Right cardiac atrium (tissue), 5 donors: ENCODE measurements at regions not wholly inside any gene's neighbourhood (a gene's known extent, or its start where the extent isn't known, plus 50 kb on each side); places are given as distances from the start of the nearest gene placed in this dataset.

ENCODE experiments used
- ATAC-seq, 2 donors: fragments of 200-7000 bp; cut with Tn5 transposase; one replicate each; pipeline versions ENCODE4 v1.8.0 to v1.9.1; 2020; ENCODE audit warnings: moderate library complexity in 2 of 2, mild to moderate bottlenecking in 1 of 2
- DNase-seq, 3 donors: peaks; one replicate each; pipeline ENCODE4 v3.0.0-alpha.2; 2020
- H3K27ac ChIP-seq: one replicate; pipeline ENCODE4 v1.5.1; 2013; ENCODE audit warnings: mild to moderate bottlenecking, low read length, control low read depth, moderate library complexity
- H3K27me3 ChIP-seq: one replicate; pipeline ENCODE4 v1.6.1; 2013; ENCODE audit not compliant: control insufficient read depth, insufficient read depth
- H3K4me1 ChIP-seq: one replicate; pipeline ENCODE4 v1.6.1; 2013; ENCODE audit warnings: low read length; ENCODE audit not compliant: control insufficient read depth, insufficient read depth
- H3K4me3 ChIP-seq: one replicate; pipeline ENCODE4 v1.5.1; 2013; ENCODE audit warnings: low read length, control low read depth
- H3K9me3 ChIP-seq: one replicate; pipeline ENCODE4 v1.6.1; 2013; ENCODE audit warnings: low read length; ENCODE audit not compliant: control insufficient read depth
- whole genome bisulfite sequencing: extraction: QIAGEN DNeasy Blood & Tissue Kit; methylation state at CpG from one replicate; pipeline ENCODE4 v1.1.7; 2013; 5-methylcytosine and 5-hydroxymethylcytosine counted together
- intact Hi-C, 4 donors: fragments of 100-400 bp; cut with DNase I; formaldehyde crosslinking; loops; one replicate each; pipeline versions ENCODE4 v1.11.0 to v1.14.0; 2022 to 2023
- donor health status: healthy with polysubstance abuse.
- donor health status: DM: no; HTN: yes; CAD: no.
- donor health status: DM: no; HTN: no; CAD: no.
- donor health status: DM: no; HTN: yes; CAD: no; lungs with severe emphysema.
- donor health status: DM: yes; HTN: yes; CAD: no.

GRCh38 chr11:128342511-128343134 lies 244.7 kb downstream of the ETS1 start:
- ATAC-seq = peak; percentile 85 to 97
- intact Hi-C loops = no loop called here
- Histone ChIP-seq H3K4me3 (no peak overlapping the region), H3K27ac (peak overlapping the region; percentile 84), H3K9me3 (no peaks in the 10 kb centered on the region), H3K27me3 (no peaks in the 10 kb centered on the region), H3K4me1 (peaks cover 4% of the 10 kb centered on the region)
- peak; percentile 46 to 66 (median 50) for DNase-seq
- WGBS = 52% methylated on average over 7 of the region's 7 CpGs

GRCh38 chr11:128341280-128342248 lies 245.8 kb downstream of the ETS1 start:
- peak overlapping the region; percentile 84 for H3K27ac ChIP-seq
- no peaks in the 10 kb centered on the region for H3K9me3 ChIP-seq
- peak; percentile 53 to 68 for ATAC-seq
- H3K4me3 ChIP-seq = no peak overlapping the region
- H3K4me1 ChIP-seq = peaks cover 4% of the 10 kb centered on the region
- WGBS = 68% methylated on average over 22 of the region's 22 CpGs
- peak in 1 of 3 donors; percentile 57 for DNase-seq
- no peaks in the 10 kb centered on the region for H3K27me3 ChIP-seq
- intact Hi-C loops = no loop called here

GRCh38 chr11:128339792-128340191 lies 247.6 kb downstream of the ETS1 start:
- Histone ChIP-seq H3K27me3 (no peaks in the 10 kb centered on the region), H3K27ac (no peak overlapping the region), H3K4me3 (no peak overlapping the region), H3K4me1 (peaks cover 12% of the 10 kb centered on the region), H3K9me3 (no peaks in the 10 kb centered on the region)
- no peak for ATAC-seq
- whole genome bisulfite sequencing = 90% methylated on average over 6 of the region's 6 CpGs
- DNase-seq = no peak
- intact Hi-C loops = loop anchor here in 1 of 4 donors (5.0 kb wide), 1 partner anchor 68 kb away; no protein-coding TSS in a partner anchor

- H3K27me3 ChIP-seq = no peaks in the 10 kb centered on the region
- DNase-seq (no peak), ATAC-seq (no peak)
- no peak overlapping the region for H3K27ac ChIP-seq
- intact Hi-C loops = loop anchor here in 1 of 4 donors (5.0 kb wide), 1 partner anchor 68 kb away; no protein-coding TSS in a partner anchor
- peaks cover 12% of the 10 kb centered on the region for H3K4me1 ChIP-seq
- 99% methylated on average over 3 of the region's 3 CpGs for WGBS
- no peak overlapping the region for H3K4me3 ChIP-seq
- no peaks in the 10 kb centered on the region for H3K9me3 ChIP-seq
Measured at GRCh38 chr11:128338811-128339210, 248.5 kb downstream of the ETS1 start.

- ATAC-seq (peak; percentile 85 to 91), DNase-seq (peak; percentile 77 to 85 (median 82))
- intact Hi-C loops = loop anchor here in 1 of 4 donors (5.0 kb wide), 1 partner anchor 71 kb away; no protein-coding TSS in a partner anchor
- no peak overlapping the region for H3K4me3 ChIP-seq
- no peaks in the 10 kb centered on the region for H3K27me3 ChIP-seq
- H3K9me3 ChIP-seq = no peaks in the 10 kb centered on the region
- H3K4me1 ChIP-seq = peaks cover 8% of the 10 kb centered on the region
- WGBS = 42% methylated on average over 6 of the region's 6 CpGs
- peak overlapping the region; percentile 72 for H3K27ac ChIP-seq
Measured at GRCh38 chr11:128336203-128336602, 251.2 kb downstream of the ETS1 start.

- ATAC-seq (no peak), DNase-seq (no peak)
- intact Hi-C loops = loop anchor here in 1 of 4 donors (5.0 kb wide), 1 partner anchor 72 kb away; no protein-coding TSS in a partner anchor
- WGBS = 77% methylated on average over 10 of the region's 10 CpGs
- Histone ChIP-seq H3K27ac (peak overlapping the region; percentile 72), H3K4me3 (no peak overlapping the region), H3K4me1 (peaks cover 8% of the 10 kb centered on the region), H3K27me3 (no peaks in the 10 kb centered on the region), H3K9me3 (no peaks in the 10 kb centered on the region)
Measured at GRCh38 chr11:128335729-128336128, 251.6 kb downstream of the ETS1 start.

- Histone ChIP-seq H3K27ac (peak overlapping the region; percentile 74), H3K4me1 (peaks cover 14% of the 10 kb centered on the region), H3K27me3 (no peaks in the 10 kb centered on the region), H3K4me3 (no peak overlapping the region), H3K9me3 (no peaks in the 10 kb centered on the region)
- ATAC-seq (peak; percentile 75 to 89), DNase-seq (peak; percentile 61 to 70 (median 69))
- intact Hi-C loops = loop anchor here in 1 of 4 donors (5.0 kb wide), 1 partner anchor 73 kb away; no protein-coding TSS in a partner anchor
- 57% methylated on average over 12 of the region's 12 CpGs for WGBS
Measured at GRCh38 chr11:128334311-128335044, 252.9 kb downstream of the ETS1 start.

- WGBS = 64% methylated on average over 3 of the region's 3 CpGs
- ATAC-seq (no peak), DNase-seq (no peak)
- intact Hi-C loops = no loop called here
- H3K9me3 ChIP-seq = no peaks in the 10 kb centered on the region
- H3K27me3 ChIP-seq = no peaks in the 10 kb centered on the region
- no peak overlapping the region for H3K4me3 ChIP-seq
- H3K4me1 ChIP-seq = peaks cover 16% of the 10 kb centered on the region
- no peak overlapping the region for H3K27ac ChIP-seq
Measured at GRCh38 chr11:128331317-128331716, 256.0 kb downstream of the ETS1 start.

- Histone ChIP-seq H3K4me1 (peaks cover 8% of the 10 kb centered on the region), H3K27ac (peak overlapping the region; percentile 96), H3K4me3 (no peak overlapping the region), H3K27me3 (no peaks in the 10 kb centered on the region), H3K9me3 (no peaks in the 10 kb centered on the region)
- ATAC-seq = no peak
- intact Hi-C loops = no loop called here
- WGBS = 76% methylated on average over 2 of the region's 2 CpGs
- DNase-seq = no peak
Measured at GRCh38 chr11:128330203-128330602, 257.2 kb downstream of the ETS1 start.

GRCh38 chr11:128328955-128329551 lies 258.3 kb downstream of the ETS1 start:
- H3K4me1 ChIP-seq = peaks cover 8% of the 10 kb centered on the region
- no peak overlapping the region for H3K4me3 ChIP-seq
- DNase-seq = peak; percentile 65 to 83 (median 73)
- H3K27ac ChIP-seq = peak overlapping the region; percentile 96
- intact Hi-C loops = loop anchor here in 1 of 4 donors (10.0 kb wide), 1 partner anchor 226 kb away; no protein-coding TSS in a partner anchor
- H3K27me3 ChIP-seq = no peaks in the 10 kb centered on the region
- peak; percentile 87 to 96 for ATAC-seq
- 33% methylated on average over 9 of the region's 9 CpGs for WGBS
- H3K9me3 ChIP-seq = no peaks in the 10 kb centered on the region
